ENCODE measurements at regions not wholly inside any gene's neighbourhood (a gene's known extent, or its start where the extent isn't known, plus 50 kb on each side); places are given as distances from the start of the nearest gene placed in this dataset.
"Not testable (repeated sequence)": the region's sequence is repeated elsewhere in the genome, so short reads cannot be mapped to it uniquely, and the experiment has no call there.

DNA sequence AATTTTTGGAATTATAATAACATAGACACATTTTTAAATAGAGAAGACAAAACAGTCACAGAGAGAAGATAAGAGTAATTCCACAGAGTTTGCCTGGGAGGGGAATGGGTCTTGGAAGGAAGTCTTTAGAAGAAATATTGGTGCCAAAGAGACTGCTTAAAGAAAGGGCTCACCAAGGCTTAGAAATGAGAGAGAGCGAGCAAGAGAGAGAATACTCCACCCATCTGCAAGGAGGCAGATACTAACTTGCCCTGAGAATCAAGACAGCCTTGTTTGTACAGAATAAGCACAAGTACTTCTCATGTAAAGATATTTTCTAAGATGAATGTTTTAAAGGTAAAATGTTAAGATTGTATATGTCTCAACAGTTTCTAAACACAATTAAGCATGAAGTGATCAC is 165.5 kb downstream of the SLC38A4 start:
- TF ChIP-seq, protein P1, sequence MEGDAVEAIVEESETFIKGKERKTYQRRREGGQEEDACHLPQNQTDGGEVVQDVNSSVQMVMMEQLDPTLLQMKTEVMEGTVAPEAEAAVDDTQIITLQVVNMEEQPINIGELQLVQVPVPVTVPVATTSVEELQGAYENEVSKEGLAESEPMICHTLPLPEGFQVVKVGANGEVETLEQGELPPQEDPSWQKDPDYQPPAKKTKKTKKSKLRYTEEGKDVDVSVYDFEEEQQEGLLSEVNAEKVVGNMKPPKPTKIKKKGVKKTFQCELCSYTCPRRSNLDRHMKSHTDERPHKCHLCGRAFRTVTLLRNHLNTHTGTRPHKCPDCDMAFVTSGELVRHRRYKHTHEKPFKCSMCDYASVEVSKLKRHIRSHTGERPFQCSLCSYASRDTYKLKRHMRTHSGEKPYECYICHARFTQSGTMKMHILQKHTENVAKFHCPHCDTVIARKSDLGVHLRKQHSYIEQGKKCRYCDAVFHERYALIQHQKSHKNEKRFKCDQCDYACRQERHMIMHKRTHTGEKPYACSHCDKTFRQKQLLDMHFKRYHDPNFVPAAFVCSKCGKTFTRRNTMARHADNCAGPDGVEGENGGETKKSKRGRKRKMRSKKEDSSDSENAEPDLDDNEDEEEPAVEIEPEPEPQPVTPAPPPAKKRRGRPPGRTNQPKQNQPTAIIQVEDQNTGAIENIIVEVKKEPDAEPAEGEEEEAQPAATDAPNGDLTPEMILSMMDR (IDR thresholded peaks at IDR 0.05; ENCODE audit: low read depth, low read length) = no peak
- Histone ChIP-seq H3K9me3 (no peaks in the 10 kb centered on the region), H3K27me3 (no peaks in the 10 kb centered on the region), H3K36me3 (no peaks in the 10 kb centered on the region), H3K4me1 (peaks cover 3% of the 10 kb centered on the region; the same call in 1 of the 2 replicates), H3K4me3 (ENCODE audit: low read depth, low read length) (no peak overlapping the region)
- DNase-seq = no peak

DNA sequence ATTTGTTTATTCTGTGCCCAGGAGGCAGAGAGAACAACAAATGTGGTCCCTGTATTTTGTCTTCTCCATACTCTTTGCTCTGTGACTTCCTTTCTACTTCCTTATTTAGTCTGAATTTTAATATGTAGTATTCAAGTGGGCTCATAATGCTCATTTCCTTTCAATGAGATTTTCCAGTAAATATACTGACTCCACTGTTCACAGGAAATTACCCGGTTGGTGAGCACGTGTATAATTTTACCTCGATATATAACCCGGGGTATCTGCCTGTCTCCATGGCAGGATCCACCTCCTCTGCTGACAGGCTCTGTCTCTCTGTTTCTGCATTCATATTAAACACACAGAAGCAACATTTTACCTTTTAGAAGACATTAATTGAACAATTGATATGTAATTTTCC is 166.0 kb downstream of the SLC38A4 start:
- DNase-seq = no peak
- TF ChIP-seq, protein P1 (IDR thresholded peaks at IDR 0.05; ENCODE audit: low read depth, low read length) = no peak

DNA sequence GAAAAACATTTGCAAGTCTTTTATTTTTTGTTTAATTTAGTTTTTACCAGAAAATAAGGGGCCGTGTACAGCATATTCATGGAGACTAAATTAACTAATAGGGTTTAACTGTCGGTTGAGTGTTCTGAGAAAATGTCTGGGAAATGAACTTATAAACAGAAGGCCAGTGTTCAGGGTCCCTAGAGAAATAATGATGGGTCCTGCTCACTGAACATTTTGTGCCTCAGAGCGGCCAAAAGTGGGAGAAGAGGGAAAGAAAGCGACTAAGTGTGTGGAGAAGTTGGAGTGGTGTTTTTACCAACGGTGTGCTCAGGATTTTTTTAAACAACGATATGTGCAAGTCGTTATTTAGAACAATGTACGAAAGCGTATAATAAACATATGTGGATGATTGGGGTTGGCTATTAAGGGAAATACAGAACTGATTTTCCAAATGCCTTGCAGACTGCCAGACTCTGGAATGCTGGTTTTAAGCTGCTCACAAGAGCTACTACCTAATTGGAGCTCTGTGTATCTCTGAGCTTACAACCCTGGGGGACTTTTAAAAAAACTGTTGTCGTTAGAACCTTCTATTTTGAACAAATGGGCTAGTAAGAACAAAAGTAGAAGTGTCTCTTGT is 166.7 kb downstream of the SLC38A4 start:
- Histone ChIP-seq H3K36me3 (no peaks in the 10 kb centered on the region), H3K9me3 (no peaks in the 10 kb centered on the region), H3K4me1 (peaks cover 3% of the 10 kb centered on the region; the same call in 1 of the 2 replicates), H3K4me3 (ENCODE audit: low read depth, low read length) (no peak overlapping the region), H3K27me3 (no peaks in the 10 kb centered on the region)
- DNase-seq = no peak
- TF ChIP-seq, protein P1 (IDR thresholded peaks at IDR 0.05; ENCODE audit: low read depth, low read length) = no peak

More for the DNA sequence above, 166.0 kb downstream of the SLC38A4 start:
- peaks cover 3% of the 10 kb centered on the region; the same call in 1 of the 2 replicates for H3K4me1 ChIP-seq
- no peaks in the 10 kb centered on the region for H3K27me3 ChIP-seq
- H3K4me3 ChIP-seq (ENCODE audit: low read depth, low read length) = no peak overlapping the region
- H3K9me3 ChIP-seq = no peaks in the 10 kb centered on the region
- H3K36me3 ChIP-seq = no peaks in the 10 kb centered on the region

DNA sequence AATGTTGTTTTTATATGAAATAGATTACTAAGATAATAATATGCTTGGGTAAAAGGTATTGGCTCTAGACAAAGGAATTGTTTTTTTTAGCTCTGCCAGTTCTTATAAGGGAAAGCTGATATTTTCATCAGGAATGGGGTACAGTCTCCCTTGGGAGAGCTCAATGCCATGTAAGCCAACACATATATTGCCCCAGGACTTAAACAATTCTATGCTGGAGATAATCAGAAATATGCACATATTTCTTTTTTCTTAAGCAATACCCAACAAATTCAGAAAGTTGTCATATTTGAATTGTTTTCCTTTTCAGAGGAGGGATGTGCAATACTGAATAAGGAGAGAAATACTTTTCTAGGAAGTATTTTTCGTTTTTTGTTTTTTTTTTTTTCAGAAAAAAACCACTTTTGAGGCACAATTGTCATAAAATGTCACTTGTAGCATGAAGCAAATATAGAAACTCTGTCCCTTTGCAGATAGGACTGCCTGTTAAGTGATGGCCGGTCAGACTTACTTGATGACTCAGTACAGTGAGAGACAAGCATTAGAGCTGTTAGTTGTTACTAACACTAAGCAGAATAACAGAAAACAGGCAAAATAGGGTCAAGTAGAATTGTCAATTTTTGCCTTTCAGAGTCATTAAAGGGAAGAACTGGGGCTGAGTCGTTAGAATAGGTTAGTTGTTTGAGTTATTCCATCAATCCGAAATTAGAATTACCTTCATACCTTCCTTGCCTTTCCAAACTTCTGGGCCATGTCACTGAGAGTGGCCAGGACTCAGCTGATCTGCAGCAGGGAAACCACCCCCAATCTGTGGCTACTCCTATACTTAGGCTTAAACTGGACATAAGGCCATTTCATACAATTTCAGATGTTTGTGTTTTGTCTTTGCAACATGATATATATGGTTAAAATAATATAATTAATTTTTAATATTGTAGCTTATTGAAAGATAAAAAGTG is 168.1 kb downstream of the SLC38A4 start:
- TF ChIP-seq, protein P1 (IDR thresholded peaks at IDR 0.05; ENCODE audit: low read depth, low read length) = no peak
- H3K9me3 ChIP-seq = no peaks in the 10 kb centered on the region
- no peaks in the 10 kb centered on the region for H3K36me3 ChIP-seq
- H3K27me3 ChIP-seq = no peaks in the 10 kb centered on the region
- H3K4me1 ChIP-seq = peaks cover 3% of the 10 kb centered on the region; the same call in 1 of the 2 replicates
- no peak for DNase-seq
- H3K4me3 ChIP-seq (ENCODE audit: low read depth, low read length) = no peak overlapping the region

DNA sequence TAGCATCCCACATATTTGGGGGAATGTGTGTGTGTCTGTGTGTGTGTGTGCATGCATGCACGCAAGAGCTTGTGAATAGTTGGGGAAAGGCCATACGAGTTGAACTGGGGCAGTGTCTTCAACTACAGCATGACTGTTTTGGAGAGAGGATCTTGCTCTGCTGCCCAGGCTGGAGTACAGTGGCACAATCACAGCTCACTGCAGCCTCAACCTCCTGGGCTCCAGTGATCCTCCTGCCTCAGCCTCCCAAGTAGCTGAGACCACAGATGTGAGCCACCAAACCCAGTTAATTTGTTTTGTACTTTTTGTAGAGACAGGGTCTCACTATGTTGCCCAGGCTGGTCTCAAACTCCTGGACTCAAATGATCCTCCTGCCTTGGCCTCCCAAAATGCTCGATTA is 169.8 kb downstream of the SLC38A4 start:
- not testable (repeated sequence) for H3K27me3 ChIP-seq; H3K9me3 ChIP-seq; DNase-seq; H3K36me3 ChIP-seq; H3K4me3 ChIP-seq (ENCODE audit: low read depth, low read length); H3K4me1 ChIP-seq

DNA sequence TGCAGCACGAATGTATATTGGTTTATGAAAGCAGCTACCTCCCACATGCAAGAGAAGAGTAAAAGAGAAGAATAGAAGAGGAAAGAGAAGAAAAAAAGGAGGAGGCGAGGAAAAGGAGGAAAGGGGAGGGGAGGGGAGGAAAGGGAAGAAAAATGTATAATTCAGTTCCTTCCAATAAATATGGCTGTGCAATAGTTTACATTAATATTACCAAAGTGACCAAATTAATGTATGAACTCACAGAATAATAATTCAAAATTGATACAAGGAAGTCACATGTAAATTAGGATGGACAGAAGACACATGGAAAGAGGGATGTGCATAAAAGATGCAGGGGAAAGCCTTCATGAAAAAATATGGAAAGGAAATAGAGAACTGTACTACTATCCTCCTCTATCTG is 172.5 kb downstream of the SLC38A4 start:
- H3K4me3 ChIP-seq (ENCODE audit: low read depth, low read length) = no peak overlapping the region

More for the DNA sequence above, 172.5 kb downstream of the SLC38A4 start:
- TF ChIP-seq, protein P1 (IDR thresholded peaks at IDR 0.05; ENCODE audit: low read depth, low read length) = no peak
- Histone ChIP-seq H3K9me3 (no peaks in the 10 kb centered on the region), H3K36me3 (no peaks in the 10 kb centered on the region), H3K4me1 (no peaks in the 10 kb centered on the region), H3K27me3 (no peaks in the 10 kb centered on the region)
- DNase-seq = no peak
